ENCODE measurements at regions not wholly inside any gene's neighbourhood (a gene's known extent, or its start where the extent isn't known, plus 50 kb on each side); places are given as distances from the start of the nearest gene placed in this dataset.

- TF ChIP-seq ZBED4 (CRISPR knock-in tag; IDR thresholded peaks at IDR 0.05; ENCODE audit: borderline replicate concordance) (no peak), ATM (IDR thresholded peaks at IDR 0.05; ENCODE audit: borderline replicate concordance) (no peak), PBX2 (CRISPR knock-in tag; IDR thresholded peaks at IDR 0.05) (no peak), STAG1 (CRISPR knock-in tag; IDR thresholded peaks at IDR 0.05) (no peak), ZNF652 (CRISPR knock-in tag; IDR thresholded peaks at IDR 0.05; ENCODE audit: borderline replicate concordance, low read depth) (no peak), ADNP (CRISPR knock-in tag; IDR thresholded peaks at IDR 0.05) (no peak), ZNF282 (IDR thresholded peaks at IDR 0.05; ENCODE audit: partially characterized antibody) (no peak), SYNCRIP (IDR thresholded peaks at IDR 0.05; ENCODE audit: insufficient read depth, low read depth, low read length) (no peak), ZGPAT (CRISPR knock-in tag; IDR thresholded peaks at IDR 0.05) (no peak), MLLT10 (CRISPR knock-in tag; IDR thresholded peaks at IDR 0.05) (no peak)
- TF ChIP-seq, protein P1, sequence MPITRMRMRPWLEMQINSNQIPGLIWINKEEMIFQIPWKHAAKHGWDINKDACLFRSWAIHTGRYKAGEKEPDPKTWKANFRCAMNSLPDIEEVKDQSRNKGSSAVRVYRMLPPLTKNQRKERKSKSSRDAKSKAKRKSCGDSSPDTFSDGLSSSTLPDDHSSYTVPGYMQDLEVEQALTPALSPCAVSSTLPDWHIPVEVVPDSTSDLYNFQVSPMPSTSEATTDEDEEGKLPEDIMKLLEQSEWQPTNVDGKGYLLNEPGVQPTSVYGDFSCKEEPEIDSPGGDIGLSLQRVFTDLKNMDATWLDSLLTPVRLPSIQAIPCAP (CRISPR knock-in tag; IDR thresholded peaks at IDR 0.05; ENCODE audit: low read depth), result no peak
These were observed 117.6 kb downstream of the UTRN start (continued) for GRCh38 chr6:144402750-144403149.

Measured in HepG2 (cell line).